ENCODE measurements at regions not wholly inside any gene's neighbourhood (a gene's known extent, or its start where the extent isn't known, plus 50 kb on each side); places are given as distances from the start of the nearest gene placed in this dataset.

GRCh38 chr10:128461991-128462390 lies 335.8 kb upstream of the MKI67 start:
- DNase-seq (ENCODE audit: low spot score): no peak
- no peak for TF ChIP-seq CTCF (IDR thresholded peaks at IDR 0.05; ENCODE audit: extremely low read depth, missing control alignments)

DNA sequence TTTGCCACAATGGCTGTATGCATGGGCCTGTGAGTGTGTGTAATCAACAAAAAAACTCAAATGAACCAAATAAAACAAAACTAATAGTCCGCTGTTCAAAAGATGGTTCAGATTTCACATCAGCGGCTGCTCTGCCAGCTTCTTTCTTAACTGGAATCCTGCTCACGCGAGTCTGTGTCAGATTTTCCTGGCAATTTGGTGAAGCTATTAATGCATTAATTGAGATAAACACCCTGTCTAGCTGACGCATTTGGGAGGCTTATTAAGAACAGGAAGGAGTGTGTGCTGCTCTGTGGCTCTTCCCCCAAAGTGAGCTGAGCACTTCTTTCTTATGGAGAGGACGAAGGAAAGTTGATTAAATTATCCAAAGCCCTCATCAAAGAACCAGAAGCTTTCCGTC lies 336.6 kb upstream of the MKI67 start:
- DNase-seq (ENCODE audit: low spot score): no peak
- TF ChIP-seq CTCF (IDR thresholded peaks at IDR 0.05; ENCODE audit: extremely low read depth, missing control alignments): no peak

GRCh38 chr10:128463991-128464760 lies 338.0 kb upstream of the MKI67 start:
- TF ChIP-seq CTCF (IDR thresholded peaks at IDR 0.05; ENCODE audit: extremely low read depth, missing control alignments): no peak
- no peak for DNase-seq (ENCODE audit: low spot score)

GRCh38 chr10:128465697-128466096 lies 339.5 kb upstream of the MKI67 start:
- no peak for DNase-seq (ENCODE audit: low spot score)
- no peak for TF ChIP-seq CTCF (IDR thresholded peaks at IDR 0.05; ENCODE audit: extremely low read depth, missing control alignments)

DNA sequence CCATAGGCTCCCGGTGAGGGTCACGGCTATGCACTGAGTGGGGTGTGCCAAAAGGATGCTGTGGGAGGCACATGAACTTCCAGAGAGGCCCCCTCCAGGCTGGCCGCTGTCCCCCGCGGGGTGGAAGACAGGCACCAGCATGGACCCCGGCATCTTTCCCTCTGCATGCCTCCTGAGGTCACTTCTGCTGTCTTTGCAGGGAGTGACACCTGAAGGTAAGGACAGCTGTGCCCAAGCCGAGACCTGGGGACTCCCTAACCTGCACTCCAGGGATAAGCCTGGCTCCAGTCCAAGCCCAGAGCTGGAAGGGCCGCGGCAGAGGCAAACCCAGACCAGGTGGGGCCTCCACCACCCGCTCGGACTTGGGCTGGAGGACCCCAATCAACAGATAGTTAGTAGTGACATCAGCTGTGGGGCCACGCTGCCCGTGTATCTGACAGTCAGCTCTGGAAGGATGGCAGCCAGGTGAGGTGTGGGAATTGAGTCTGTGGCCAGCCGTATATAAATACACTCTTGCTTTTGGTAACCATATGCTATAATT lies 340.7 kb upstream of the MKI67 start:
- no peak for TF ChIP-seq CTCF (IDR thresholded peaks at IDR 0.05; ENCODE audit: extremely low read depth, missing control alignments)
- DNase-seq (ENCODE audit: low spot score): no peak

GRCh38 chr10:128468462-128468861 lies 342.2 kb upstream of the MKI67 start:
- TF ChIP-seq CTCF (IDR thresholded peaks at IDR 0.05; ENCODE audit: extremely low read depth, missing control alignments): no peak
- no peak for DNase-seq (ENCODE audit: low spot score)

GRCh38 chr10:128469515-128469914 lies 343.3 kb upstream of the MKI67 start:
- no peak for DNase-seq (ENCODE audit: low spot score)

More at GRCh38 chr10:128469515-128469914, 343.3 kb upstream of the MKI67 start:
- TF ChIP-seq CTCF (IDR thresholded peaks at IDR 0.05; ENCODE audit: extremely low read depth, missing control alignments): no peak
